ENCODE measurements at regions not wholly inside any gene's neighbourhood (a gene's known extent, or its start where the extent isn't known, plus 50 kb on each side); places are given as distances from the start of the nearest gene placed in this dataset.

DNA sequence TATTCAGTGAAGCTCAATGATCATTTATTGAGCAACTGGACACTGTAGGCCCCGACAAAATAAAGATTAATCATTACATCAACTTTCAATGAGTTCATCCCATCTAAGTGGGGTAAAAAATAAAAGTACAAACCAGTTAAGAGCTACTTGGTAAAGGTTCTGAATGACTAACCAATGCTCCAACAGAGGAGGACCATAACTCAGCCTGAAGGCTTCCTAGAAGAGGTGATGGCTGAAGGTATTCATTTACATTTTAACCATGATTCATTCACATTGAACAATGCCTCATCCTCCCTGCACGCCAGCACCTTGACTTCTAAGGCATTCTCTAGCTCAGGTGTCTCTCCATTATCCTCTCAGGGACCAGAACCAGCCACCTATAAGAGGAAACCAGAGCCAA, 201.4 kb downstream of the ZNF462 start:
- DNase-seq: no peak

DNA sequence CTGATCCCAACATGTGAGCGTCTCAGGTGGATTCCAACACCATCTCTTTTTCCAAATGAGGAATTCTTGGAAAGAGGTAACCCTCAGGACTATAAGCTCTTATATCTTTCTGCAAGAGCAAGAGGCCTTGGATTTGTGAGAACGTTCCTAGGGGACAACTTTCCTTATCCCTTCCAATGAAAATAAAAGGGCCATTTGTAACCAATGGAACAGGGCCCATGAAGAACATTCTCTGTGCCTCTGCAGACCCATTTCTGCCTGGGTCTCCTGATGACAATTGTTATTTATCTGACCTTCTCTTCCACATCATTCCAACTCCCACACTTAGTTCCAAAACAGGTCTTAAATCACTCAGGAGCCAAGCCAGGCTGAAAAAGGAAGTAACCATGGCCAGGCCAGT, 202.6 kb downstream of the ZNF462 start:
- no peak for DNase-seq

- DNase-seq: no peak
These were observed 204.9 kb downstream of the ZNF462 start for GRCh38 chr9:107067739-107068416.

- DNase-seq: no peak
These were observed 205.6 kb downstream of the ZNF462 start for GRCh38 chr9:107068581-107068980.

- DNase-seq: no peak
These were observed 207.6 kb downstream of the ZNF462 start for GRCh38 chr9:107070586-107070985.

DNA sequence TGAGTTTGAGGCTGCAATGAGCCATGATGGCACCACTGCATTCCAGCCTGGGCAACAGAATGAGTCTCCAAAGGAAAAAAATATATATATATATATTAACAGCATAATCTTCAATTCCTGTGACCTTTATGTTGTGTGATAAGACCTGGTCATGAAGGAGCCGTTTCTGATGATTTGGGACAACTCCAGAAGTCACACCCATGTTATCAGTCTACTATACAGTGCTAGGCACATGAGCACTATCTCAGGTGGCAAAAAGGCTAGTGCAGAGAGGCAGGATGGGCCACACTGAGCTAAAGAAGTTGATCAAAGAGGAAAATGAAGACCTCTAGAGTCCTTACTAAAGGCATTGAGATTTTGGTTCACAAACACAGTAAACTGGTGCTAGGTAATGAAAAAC, 205.0 kb upstream of the RAD23B start:
- DNase-seq: no peak

DNA sequence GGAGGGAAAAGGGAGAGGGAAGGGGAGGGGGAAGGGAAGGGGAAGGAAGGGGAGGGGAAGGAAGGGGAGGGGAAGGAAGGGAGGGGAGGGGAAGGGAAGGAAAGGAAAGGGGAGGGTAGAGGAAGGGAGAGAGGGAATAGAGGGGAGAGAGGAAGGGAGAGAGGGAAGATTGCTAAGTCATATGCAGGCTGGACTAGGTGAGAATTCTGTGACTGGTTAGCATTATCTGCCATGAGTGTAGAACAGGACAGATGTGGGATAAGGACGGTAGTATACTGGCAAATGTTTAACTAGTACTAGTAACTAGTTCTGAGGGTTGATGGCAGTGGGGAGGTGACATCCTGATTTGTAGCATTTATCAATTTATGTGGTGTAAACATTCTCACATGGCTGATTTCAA, 203.5 kb upstream of the RAD23B start:
- DNase-seq: no peak

DNA sequence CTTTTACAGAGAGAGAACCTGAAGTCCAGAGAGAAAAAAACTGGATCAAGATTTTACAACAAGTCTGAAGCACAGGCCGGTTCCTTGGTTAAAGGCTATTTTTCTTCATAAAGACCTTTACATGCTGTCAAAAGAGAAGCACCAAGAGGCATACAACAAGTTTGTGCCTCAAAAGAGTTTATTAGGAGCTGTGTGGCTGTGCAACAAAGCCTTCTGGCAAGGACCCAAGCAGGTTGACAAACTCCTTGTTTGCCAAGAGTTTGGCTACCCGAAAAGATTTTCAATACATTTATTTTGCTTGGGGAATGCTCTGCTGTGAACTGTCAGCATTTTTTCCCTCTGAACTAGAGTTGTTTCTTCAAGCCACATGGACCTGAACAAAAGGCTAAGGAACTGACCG, 202.9 kb upstream of the RAD23B start:
- no peak for DNase-seq

- no peak for DNase-seq
These were observed 196.6 kb upstream of the RAD23B start for GRCh38 chr9:107086460-107086859.

- DNase-seq: no peak
These were observed 195.9 kb upstream of the RAD23B start for GRCh38 chr9:107087222-107087621.

- DNase-seq: no peak
These were observed 192.9 kb upstream of the RAD23B start for GRCh38 chr9:107090218-107090617.

- DNase-seq: no peak
These were observed 189.6 kb upstream of the RAD23B start for GRCh38 chr9:107093365-107094060.

DNA sequence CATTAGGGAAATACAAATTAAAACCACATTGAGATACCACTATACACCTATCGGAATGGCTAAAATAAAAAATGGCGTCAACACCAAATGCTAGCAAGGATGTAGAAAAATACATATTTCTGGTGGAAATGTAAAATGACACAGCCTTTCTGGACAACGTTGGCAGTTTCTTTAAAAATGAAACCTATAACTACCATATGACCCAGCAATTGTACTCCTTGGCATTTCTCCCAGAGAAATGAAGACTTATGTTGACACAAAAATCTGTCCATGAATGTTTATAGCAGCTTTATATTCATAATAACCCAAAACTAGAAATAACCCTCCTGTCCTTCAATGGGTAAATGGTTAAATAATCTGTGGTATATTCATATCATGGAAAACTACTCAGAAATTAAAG, 188.7 kb upstream of the RAD23B start:
- peak in 1 of 2 experiments; percentile 9 for DNase-seq

DNA sequence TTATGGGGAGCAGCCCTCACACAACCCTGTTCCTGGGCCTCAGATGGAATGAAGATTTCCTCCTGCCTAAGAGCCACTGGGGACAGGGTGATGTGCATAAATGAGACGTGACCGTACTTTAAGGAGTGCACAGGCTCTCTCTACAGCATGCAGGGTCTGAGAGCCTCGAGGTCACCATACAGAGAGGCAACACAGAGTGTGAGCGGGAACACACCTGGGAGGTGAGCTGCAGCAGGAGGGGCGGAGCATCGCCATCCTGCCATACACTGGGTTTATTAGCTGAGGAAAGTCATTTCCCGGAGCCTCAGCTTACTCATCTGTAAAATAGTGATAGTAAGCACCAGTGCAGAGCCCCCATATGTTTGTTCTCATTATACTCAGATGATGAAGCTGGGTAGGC, 182.5 kb upstream of the RAD23B start:
- no peak for DNase-seq

DNA sequence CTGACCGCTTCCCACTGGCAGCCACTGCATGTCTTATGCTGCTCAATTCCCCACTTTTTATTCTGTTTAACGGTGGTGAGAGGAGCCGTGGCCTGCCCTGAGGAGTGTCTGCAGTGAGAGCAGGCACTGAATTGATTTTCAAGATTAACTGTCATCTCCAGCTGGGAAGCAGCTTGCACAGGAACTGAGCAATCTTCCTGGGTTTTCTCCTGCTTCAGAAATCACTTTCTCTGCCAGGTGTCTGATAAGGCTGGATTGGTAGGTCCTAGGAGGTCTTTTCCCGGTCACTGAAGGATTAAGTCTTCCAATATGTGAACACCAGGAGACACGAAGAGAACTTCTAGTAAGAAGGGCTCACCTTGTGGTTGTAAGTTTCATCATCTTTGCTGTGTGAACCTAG, 181.1 kb upstream of the RAD23B start:
- no peak for DNase-seq

DNA sequence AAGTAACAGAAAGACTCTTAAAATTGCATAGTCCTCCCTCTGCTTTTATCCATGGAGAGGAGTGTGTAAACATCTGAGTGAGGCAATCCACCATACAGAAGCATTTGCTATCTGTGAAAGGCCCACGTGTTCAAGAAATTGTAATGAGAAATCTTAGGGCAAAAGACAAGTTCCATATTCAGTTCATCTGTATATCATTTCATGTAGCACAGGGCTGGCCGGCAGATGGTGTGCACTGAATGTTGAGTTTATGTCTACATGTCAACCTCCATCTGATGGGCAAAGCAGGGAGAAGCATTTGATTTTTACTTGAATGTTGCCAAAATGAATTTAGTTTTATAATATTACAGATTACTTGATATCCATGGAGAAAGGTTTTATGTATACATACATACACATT, 179.5 kb upstream of the RAD23B start:
- DNase-seq: no peak

DNA sequence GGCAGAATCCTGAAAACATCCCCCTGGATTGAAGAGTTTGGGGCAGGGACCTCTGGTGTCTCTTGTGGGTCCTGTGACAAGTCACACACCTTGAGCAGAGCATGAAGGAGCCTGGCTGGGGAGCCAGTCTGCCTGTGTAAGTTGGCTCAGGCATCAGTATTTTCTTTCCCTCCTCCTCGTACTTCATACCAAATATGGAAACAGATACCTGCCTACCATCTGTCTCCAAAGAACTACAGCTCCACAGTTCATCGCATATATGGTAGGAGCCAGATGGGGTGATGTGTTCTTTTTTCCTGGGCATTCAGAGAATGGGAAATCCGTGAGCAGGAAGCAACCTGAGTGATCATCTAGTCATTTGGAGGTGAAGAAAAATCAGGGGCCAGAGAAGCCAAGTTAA, 177.3 kb upstream of the RAD23B start:
- DNase-seq: no peak

DNA sequence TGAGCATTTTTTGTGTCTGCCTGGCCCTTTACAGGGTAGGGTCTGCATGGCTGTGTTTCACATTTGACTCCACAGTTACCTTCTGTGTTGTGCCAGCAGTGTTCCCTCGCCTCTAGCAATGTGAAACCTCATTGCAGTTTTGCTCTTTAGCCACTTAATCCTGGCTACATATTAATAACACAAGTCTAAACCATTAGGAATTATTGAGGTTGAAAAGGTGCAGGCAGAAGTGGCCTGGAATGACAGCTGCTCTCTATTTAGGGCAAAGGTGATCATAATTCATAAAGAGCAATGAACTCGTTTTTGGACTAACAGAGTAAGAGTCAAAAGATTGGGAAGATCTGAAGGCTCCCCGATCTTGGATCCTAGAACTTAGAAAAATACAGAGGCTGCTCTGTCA, 176.7 kb upstream of the RAD23B start:
- DNase-seq: no peak

- no peak for DNase-seq
These were observed 174.5 kb upstream of the RAD23B start for GRCh38 chr9:107108342-107109130.

DNA sequence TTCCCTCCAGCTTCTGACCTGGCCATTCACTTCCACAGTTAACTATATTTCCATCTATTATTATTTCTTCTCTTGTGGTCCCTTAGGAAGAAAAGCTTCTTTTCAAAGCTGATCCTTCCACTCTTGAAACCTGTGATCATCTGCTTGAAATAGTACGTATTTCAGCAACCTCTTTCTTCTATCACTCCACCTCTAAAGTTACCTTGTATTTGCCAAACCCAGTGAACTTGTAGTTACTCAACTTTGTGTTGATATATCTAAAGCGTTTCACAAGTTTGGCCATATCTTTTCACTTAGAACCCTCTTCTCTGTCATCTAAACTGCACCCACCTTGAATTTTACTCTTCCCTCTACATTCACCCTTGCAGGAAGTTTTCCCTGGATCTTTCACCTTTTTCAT, 173.8 kb upstream of the RAD23B start:
- DNase-seq: no peak

GRCh38 chr9:107110153-107110552, 172.9 kb upstream of the RAD23B start:
- no peak for DNase-seq

- no peak for DNase-seq
These were observed 170.3 kb upstream of the RAD23B start for GRCh38 chr9:107112707-107113243.

DNA sequence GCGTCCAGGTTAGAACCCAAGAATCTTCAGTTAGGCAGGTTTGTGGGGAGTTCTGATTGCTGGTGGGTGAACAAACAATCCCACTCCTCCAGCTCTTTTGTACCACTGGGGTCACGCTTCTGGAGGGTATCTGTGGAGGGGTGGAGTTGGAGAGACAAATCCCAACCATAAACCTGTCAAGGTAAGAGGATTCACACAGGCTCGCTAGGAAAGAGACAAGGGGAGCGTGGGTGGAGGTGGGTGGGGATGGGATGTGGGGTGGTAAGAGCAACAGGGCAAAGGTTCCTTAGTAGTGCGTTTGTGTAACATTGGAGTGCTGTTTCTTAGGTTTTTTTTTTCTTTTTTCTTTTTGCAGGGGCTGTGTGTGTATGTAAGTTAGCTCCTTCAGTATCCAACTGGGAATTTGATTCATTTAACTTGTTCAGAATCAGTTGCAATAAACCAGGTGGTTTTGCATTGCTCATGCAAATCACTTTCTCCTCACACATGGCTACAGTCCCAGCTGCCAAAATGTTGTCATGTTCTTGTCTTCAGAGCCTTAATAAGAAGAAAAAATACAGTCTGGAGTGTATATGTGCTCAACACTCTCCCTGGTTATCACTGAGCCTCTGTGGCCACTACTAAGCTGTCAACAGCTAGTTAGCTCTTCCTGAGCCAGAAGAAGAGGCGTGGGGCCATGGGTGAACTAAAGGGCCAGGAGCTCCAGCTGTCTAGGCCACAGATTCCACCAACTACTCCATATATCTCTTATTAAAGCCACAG, 164.0 kb upstream of the RAD23B start:
- DNase-seq: no peak

All from NCI-H446 (cell line).